ENCODE measurements at regions not wholly inside any gene's neighbourhood (a gene's known extent, or its start where the extent isn't known, plus 50 kb on each side); places are given as distances from the start of the nearest gene placed in this dataset.

GRCh38 chr9:104980039-104980654 is 52.2 kb upstream of the ABCA1 start:
- Mint-ChIP-seq H3K27me3 (no peaks in the 10 kb centered on the region), H3K36me3 (ENCODE audit: insufficient read depth) (no peaks in the 10 kb centered on the region), H3K4me3 (ENCODE audit: low read depth) (no peak overlapping the region), H3K9me3 (ENCODE audit: low read depth) (no peaks in the 10 kb centered on the region), H3K27ac (no peak overlapping the region), H3K4me1 (ENCODE audit: low read depth) (peaks cover 1% of the 10 kb centered on the region)
- DNase-seq (ENCODE audit: low spot score, unreplicated experiment) = no peak
- no peak for TF ChIP-seq CTCF (IDR thresholded peaks at IDR 0.05; ENCODE audit: unreplicated experiment)

GRCh38 chr9:104981543-104982129 is 53.7 kb upstream of the ABCA1 start:
- Mint-ChIP-seq H3K27ac (no peak overlapping the region), H3K36me3 (ENCODE audit: insufficient read depth) (no peaks in the 10 kb centered on the region), H3K9me3 (ENCODE audit: low read depth) (no peaks in the 10 kb centered on the region), H3K27me3 (no peaks in the 10 kb centered on the region), H3K4me1 (ENCODE audit: low read depth) (peaks cover 1% of the 10 kb centered on the region), H3K4me3 (ENCODE audit: low read depth) (no peak overlapping the region)
- TF ChIP-seq CTCF (IDR thresholded peaks at IDR 0.05; ENCODE audit: unreplicated experiment) = no peak
- no peak for DNase-seq (ENCODE audit: low spot score, unreplicated experiment)

GRCh38 chr9:104982543-104982942 is 54.6 kb upstream of the ABCA1 start:
- H3K27ac Mint-ChIP-seq = no peak overlapping the region
- H3K4me3 Mint-ChIP-seq (ENCODE audit: low read depth) = no peak overlapping the region

GRCh38 chr9:104983491-104983890 is 55.5 kb upstream of the ABCA1 start:
- Mint-ChIP-seq H3K36me3 (ENCODE audit: insufficient read depth) (no peaks in the 10 kb centered on the region), H3K27ac (no peak overlapping the region), H3K4me3 (ENCODE audit: low read depth) (no peak overlapping the region), H3K4me1 (ENCODE audit: low read depth) (peaks cover 1% of the 10 kb centered on the region), H3K27me3 (no peaks in the 10 kb centered on the region), H3K9me3 (ENCODE audit: low read depth) (no peaks in the 10 kb centered on the region)
- TF ChIP-seq CTCF (IDR thresholded peaks at IDR 0.05; ENCODE audit: unreplicated experiment) = no peak
- no peak for DNase-seq (ENCODE audit: low spot score, unreplicated experiment)

More at GRCh38 chr9:104982543-104982942, 54.6 kb upstream of the ABCA1 start:
- TF ChIP-seq CTCF (IDR thresholded peaks at IDR 0.05; ENCODE audit: unreplicated experiment) = no peak
- no peaks in the 10 kb centered on the region for H3K9me3 Mint-ChIP-seq (ENCODE audit: low read depth)
- no peaks in the 10 kb centered on the region for H3K27me3 Mint-ChIP-seq
- H3K36me3 Mint-ChIP-seq (ENCODE audit: insufficient read depth) = no peaks in the 10 kb centered on the region
- peaks cover 1% of the 10 kb centered on the region for H3K4me1 Mint-ChIP-seq (ENCODE audit: low read depth)
- DNase-seq (ENCODE audit: low spot score, unreplicated experiment) = no peak

GRCh38 chr9:104984121-104984520 is 56.2 kb upstream of the ABCA1 start:
- H3K4me1 Mint-ChIP-seq (ENCODE audit: low read depth) = peaks cover 1% of the 10 kb centered on the region
- DNase-seq (ENCODE audit: low spot score, unreplicated experiment) = no peak
- no peak for TF ChIP-seq CTCF (IDR thresholded peaks at IDR 0.05; ENCODE audit: unreplicated experiment)
- H3K27me3 Mint-ChIP-seq = no peaks in the 10 kb centered on the region
- no peaks in the 10 kb centered on the region for H3K9me3 Mint-ChIP-seq (ENCODE audit: low read depth)
- H3K4me3 Mint-ChIP-seq (ENCODE audit: low read depth) = no peak overlapping the region
- no peaks in the 10 kb centered on the region for H3K36me3 Mint-ChIP-seq (ENCODE audit: insufficient read depth)
- H3K27ac Mint-ChIP-seq = no peak overlapping the region
